T47D (cell line): ENCODE measurements at regions not wholly inside any gene's neighbourhood (a gene's known extent, or its start where the extent isn't known, plus 50 kb on each side); places are given as distances from the start of the nearest gene placed in this dataset.

ENCODE experiments used
- DNase-seq, 2 experiments: peaks; one replicate each; pipeline versions ENCODE4 v3.0.0 to v3.0.0-alpha.2; 2011 to 2012; ENCODE audit warnings: low read depth in 1 of 2, low spot score in 1 of 2
- JUND ChIP-seq: IDR thresholded peaks from 2 replicates; pipeline ENCODE4 v1.6.1; 2012; ENCODE audit warnings: low read depth
- in situ Hi-C: cut with HindIII; loops from 2 replicates; pipeline ENCODE4 v1.10.0; 2016; ENCODE audit warnings: low sequenced_read_pairs, low pct_unique_long_range_greater_than_20kb

DNA sequence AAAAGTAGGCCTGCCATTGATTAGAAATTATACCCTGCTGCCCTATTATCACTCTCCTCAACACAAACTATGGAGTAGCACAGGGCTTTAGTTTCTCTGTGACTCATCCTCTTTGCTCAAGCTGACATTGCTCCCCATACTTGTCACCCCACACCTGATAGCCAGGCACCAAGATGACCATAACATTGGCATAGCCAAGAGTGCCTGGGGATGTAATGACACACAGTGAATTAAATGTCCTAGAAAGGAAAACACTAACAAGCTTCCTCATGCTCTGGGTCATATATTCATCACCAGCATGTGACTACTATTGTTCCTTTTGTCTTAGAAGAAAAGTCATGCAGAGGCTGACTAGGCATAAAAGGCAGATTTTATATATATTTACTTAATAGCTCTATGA, 137.8 kb upstream of the RND3 start:
- no peak for DNase-seq
- TF ChIP-seq JUND = no peak
- in situ Hi-C loops = no loop called here

DNA sequence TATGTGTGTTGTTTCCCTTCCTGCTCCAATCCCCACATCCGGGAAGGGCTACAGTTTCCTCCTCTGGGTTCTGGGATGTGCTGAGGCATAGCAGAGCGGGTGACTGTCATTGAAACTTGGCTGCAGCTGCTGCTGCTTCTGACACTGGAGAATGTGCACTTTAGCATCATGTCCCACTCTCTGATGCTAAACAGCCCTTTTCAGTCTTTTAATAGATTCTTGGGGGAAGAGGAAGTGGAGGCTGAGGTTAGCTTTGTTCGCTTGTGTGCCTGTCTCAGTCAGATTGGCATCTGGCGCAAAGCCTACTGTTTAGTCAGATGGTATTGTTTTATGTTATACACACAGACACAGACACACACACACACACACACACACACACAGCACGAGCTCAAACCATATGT, 136.5 kb upstream of the RND3 start:
- in situ Hi-C loops = no loop called here
- no peak for TF ChIP-seq JUND
- DNase-seq = no peak

DNA sequence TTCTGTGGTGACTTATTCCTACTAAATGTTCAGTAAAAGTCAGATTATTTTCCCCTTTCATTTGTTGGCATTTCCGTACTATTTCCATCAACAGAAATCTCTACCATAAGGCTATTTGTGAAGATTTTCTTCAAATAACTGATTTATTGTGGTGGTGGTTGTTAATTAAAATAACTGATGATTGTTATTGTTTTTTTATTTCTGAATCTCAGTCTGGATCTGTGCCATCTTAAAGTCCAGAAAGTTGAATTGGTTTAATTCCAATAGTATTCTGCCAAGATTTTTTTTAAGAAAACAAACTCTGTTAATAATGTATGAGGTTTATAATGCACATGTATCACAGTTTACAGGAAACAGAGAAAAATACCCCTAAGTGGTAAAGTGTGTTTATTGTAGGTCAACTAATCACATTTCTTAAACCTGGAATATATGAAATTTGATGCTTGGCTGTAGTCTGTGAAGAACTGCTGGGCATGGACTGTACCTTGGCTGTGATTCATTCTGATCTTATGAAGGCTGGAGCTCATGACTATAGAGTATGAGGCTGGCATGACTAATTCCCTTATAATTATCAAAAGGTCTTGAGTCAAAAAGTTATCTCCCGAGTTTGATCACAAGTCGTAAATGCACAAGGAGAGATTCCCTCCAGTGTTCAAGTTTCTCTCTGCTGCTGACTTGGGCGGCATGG, 134.2 kb upstream of the RND3 start:
- no peak for TF ChIP-seq JUND
- DNase-seq = no peak

DNA sequence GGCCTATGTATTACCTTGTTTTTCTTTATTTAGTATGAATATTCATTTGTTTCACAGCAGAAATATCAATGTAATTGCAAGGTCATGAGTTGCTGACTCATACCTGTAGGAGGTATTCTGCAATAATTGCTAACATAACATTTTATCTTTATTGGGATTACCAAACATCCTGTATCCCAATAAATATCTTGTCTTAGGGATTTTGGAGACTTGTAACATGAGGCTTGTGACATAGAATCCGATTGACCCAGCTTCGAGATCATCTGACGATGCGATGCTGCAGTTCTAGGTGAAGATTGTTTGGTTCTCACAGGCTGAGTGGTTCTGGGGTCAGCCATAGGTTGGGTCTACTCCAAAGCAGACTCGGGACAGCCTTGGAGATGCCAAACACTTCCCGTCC, 133.4 kb upstream of the RND3 start:
- DNase-seq = no peak
- in situ Hi-C loops = no loop called here
- TF ChIP-seq JUND = no peak

More for the DNA sequence above, 134.2 kb upstream of the RND3 start:
- in situ Hi-C loops = no loop called here

GRCh38 chr2:150620416-150620815, 132.9 kb upstream of the RND3 start:
- in situ Hi-C loops = no loop called here
- TF ChIP-seq JUND = no peak
- DNase-seq = no peak

DNA sequence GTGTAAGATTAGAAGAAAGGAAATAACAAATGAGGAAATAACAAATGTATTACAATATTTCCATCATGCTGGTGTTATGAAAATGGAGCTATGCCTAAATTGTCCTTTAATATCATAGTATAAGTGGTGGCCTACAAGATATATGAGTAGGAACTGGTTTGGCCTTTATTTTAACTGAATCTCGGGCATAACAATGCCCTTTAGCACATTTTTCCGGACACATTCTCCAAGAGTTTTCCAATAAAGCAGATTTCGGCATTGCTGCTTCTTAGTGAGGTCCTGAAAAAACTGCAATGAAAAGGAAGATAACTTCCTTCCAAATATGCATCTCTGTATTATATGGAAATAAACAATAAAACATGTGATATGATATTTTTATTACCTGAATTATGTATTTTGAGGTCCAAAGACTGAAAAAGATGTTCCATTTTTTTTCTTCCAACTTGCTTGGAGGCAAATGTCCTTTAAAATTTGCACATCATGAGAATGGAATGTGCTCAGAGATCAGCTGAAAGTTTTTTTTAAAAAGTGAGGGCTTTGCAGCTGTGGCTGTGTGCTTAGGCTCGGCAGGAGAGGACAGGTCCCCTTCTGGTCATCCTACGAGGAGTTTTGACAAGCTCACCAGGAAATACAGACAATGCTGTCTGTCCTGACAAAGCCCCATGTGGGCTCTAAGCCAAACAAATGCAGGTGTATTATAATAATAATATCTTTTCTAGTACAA, 132.3 kb upstream of the RND3 start:
- in situ Hi-C loops = no loop called here
- no peak for TF ChIP-seq JUND
- DNase-seq = no peak

- TF ChIP-seq JUND = no peak
- no peak for DNase-seq
- in situ Hi-C loops = no loop called here
Measured at GRCh38 chr2:150618245-150618895, 130.9 kb upstream of the RND3 start.

- in situ Hi-C loops = no loop called here
- no peak for DNase-seq
Measured at GRCh38 chr2:150617351-150617978, 130.0 kb upstream of the RND3 start.

GRCh38 chr2:150612957-150613710, 125.7 kb upstream of the RND3 start:
- no peak for DNase-seq
- in situ Hi-C loops = no loop called here
- TF ChIP-seq JUND = no peak

More at GRCh38 chr2:150617351-150617978, 130.0 kb upstream of the RND3 start:
- TF ChIP-seq JUND = no peak

- DNase-seq = peak; percentile 9 to 74
- TF ChIP-seq JUND = no peak
- in situ Hi-C loops = no loop called here
Measured at GRCh38 chr2:150610670-150611279, 123.3 kb upstream of the RND3 start.

GRCh38 chr2:150609831-150610582, 122.5 kb upstream of the RND3 start:
- no peak for DNase-seq
- in situ Hi-C loops = no loop called here
- TF ChIP-seq JUND = no peak

DNA sequence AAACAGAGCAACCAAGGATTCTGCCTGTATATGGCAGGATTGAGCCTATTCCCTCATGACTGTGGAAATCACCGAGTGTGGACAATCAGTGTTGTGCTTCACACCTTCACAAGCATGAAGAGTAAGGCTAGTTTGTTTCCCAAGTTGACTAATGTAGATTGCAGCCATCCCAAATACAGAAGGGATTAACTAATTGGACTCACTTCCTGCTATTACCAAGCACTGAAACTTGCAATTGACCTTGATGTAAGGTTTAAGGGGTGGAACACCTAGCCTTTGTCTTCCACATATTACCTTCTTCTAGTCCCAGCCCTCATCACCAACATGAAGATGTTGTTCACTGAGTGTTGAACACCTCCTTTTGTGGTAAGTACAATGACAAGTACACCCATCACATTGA, 120.9 kb upstream of the RND3 start:
- no peak for TF ChIP-seq JUND
- in situ Hi-C loops = no loop called here

More for the DNA sequence above, 120.9 kb upstream of the RND3 start:
- DNase-seq = no peak
